ENCODE measurements at regions not wholly inside any gene's neighbourhood (a gene's known extent, or its start where the extent isn't known, plus 50 kb on each side); places are given as distances from the start of the nearest gene placed in this dataset.

DNA sequence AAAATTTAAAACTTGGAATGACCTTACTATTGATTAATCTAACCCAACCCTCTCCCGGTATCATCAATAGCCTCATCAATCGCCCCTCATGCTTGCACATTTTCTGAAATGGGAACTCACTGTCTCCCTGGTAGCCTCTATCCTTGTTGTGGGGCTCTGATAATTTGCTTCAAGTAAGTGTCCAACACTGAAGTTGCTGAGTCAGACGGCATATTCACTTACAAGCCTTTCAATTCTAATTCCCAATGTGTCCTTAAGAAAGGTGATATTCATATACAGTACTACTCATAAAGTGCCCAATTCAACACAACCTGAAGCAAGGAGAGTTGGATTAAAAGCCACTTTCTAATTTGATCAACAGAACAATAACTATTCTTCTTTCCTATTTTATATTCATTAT is 1146.1 kb upstream of the TMEM132C start:
- no peak for TF ChIP-seq CTCF (IDR thresholded peaks at IDR 0.05)
- TF ChIP-seq EZH2 (IDR thresholded peaks at IDR 0.05), result no peak
- no peak for TF ChIP-seq EZH2phosphoT487 (IDR thresholded peaks at IDR 0.05)
